HepG2 (cell line): ENCODE measurements at regions not wholly inside any gene's neighbourhood (a gene's known extent, or its start where the extent isn't known, plus 50 kb on each side); places are given as distances from the start of the nearest gene placed in this dataset.

Experiments
- ATAC-seq: fragments of 200-7000 bp; cut with Tn5 transposase; 3 replicates; pipeline ENCODE4 v1.9.1; 2020; ENCODE audit warnings: mild to moderate bottlenecking, moderate library complexity
- BruUV-seq: library from RNA; stranded (reverse); fragments of 400-500 nt; replicated peaks from 2 replicates; lab custom pipeline; 2021; lab: Mats Ljungman, UMichigan
- CTCF ChIA-PET: fragments of 300-600 bp; formaldehyde crosslinking; extraction: SDS; loops from one replicate; lab custom pipeline; 2021; ENCODE audit warnings: low total read pairs, inconsistent platforms, low intra/inter-chr PET ratio; lab: Yijun Ruan, JAX
- POLR2A ChIA-PET: fragments of 350-600 bp; sonication (Branson Sonifier 250); formaldehyde crosslinking; loops from one replicate; lab custom pipeline; 2020; ENCODE audit warnings: antibody characterized with exemption, inconsistent platforms; lab: Yijun Ruan, JAX
- DNase-seq: peaks from one replicate; pipeline ENCODE4 v3.0.0-alpha.2; 2015; ENCODE audit warnings: low spot score
- FAIRE-seq: peaks from 3 replicates; lab custom pipeline; 2011; peaks lifted over from hg19 to GRCh38; lab: Jason Lieb, UNC
- H2AFZ ChIP-seq: one replicate; pipeline ENCODE4 v1.6.1; 2011; ENCODE audit warnings: low read length, inconsistent platforms
- H3K27ac ChIP-seq: fragments of 300-600 bp; 3 replicates; pipeline ENCODE4 v1.8.0; 2011; ENCODE audit warnings: mixed run types, mild to moderate bottlenecking, mixed read lengths, low read length, inconsistent platforms; ENCODE audit not compliant: insufficient read depth; ENCODE audit errors: extremely low read length
- H3K27me3 ChIP-seq, 2 experiments: fragments of 200-600 bp in 1 of 2; 2 replicates in 1 of 2; 3 replicates in 1 of 2; pipeline versions ENCODE4 v1.6.0 to v1.8.0; 2011; ENCODE audit warnings: low read length in 2 of 2, mild to moderate bottlenecking in 2 of 2, moderate library complexity in 2 of 2, inconsistent platforms in 1 of 2; ENCODE audit not compliant: insufficient read depth in 2 of 2, control insufficient read depth in 1 of 2
- H3K36me3 ChIP-seq, 2 experiments: fragments of 200-600 bp in 1 of 2; replicated peaks in 1 of 2; 2 replicates in 1 of 2; 3 replicates in 1 of 2; pipeline versions ENCODE4 v1.5.1 to v1.8.0; 2011; ENCODE audit warnings: low read length in 2 of 2, inconsistent platforms in 1 of 2; ENCODE audit not compliant: insufficient read depth in 2 of 2, control insufficient read depth in 1 of 2
- H3K4me1 ChIP-seq: 2 replicates; pipeline ENCODE4 v1.5.1; 2012; ENCODE audit warnings: low read length, inconsistent platforms; ENCODE audit not compliant: insufficient read depth
- H3K4me2 ChIP-seq: 2 replicates; pipeline ENCODE4 v1.6.0; 2011; ENCODE audit warnings: low read depth, low read length, inconsistent platforms
- H3K4me3 ChIP-seq, 3 experiments: fragments of 200-600 bp in 1 of 3; sonication (generic), shearing (Covaris generic) in 1 of 3; replicated peaks in 1 of 3; 2 replicates each; pipeline ENCODE4 v1.5.1; 2011 to 2016; ENCODE audit warnings: low read length in 3 of 3, inconsistent platforms in 2 of 3, low read depth in 2 of 3, mild to moderate bottlenecking in 2 of 3, control low read depth in 1 of 3, mixed read lengths in 1 of 3; ENCODE audit not compliant: insufficient read depth in 1 of 3
- H3K79me2 ChIP-seq: one replicate; pipeline ENCODE4 v1.6.1; 2011; ENCODE audit warnings: low read length, inconsistent platforms; ENCODE audit not compliant: insufficient read depth
- H3K9ac ChIP-seq: 2 replicates; pipeline ENCODE4 v1.6.0; 2011; ENCODE audit warnings: mild to moderate bottlenecking, low read depth, low read length, inconsistent platforms; ENCODE audit not compliant: insufficient read depth
- H3K9me3 ChIP-seq: 2 replicates; pipeline ENCODE4 v1.5.1; 2012; ENCODE audit warnings: mild to moderate bottlenecking, low read length
- H4K20me1 ChIP-seq: 2 replicates; pipeline ENCODE4 v1.6.0; 2011; ENCODE audit warnings: inconsistent platforms, mild to moderate bottlenecking, low read length, moderate library complexity; ENCODE audit not compliant: insufficient read depth
- AGO1 ChIP-seq: fragments of 200-400 bp; formaldehyde crosslinking; IDR thresholded peaks from 2 replicates; pipeline ENCODE4 v1.6.1; 2017; ENCODE audit warnings: mild to moderate bottlenecking, low read depth, low read length, moderate library complexity; ENCODE audit not compliant: poor library complexity, severe bottlenecking
- ATF7 ChIP-seq, 2 experiments: fragments of 450-650 bp in 1 of 2; sonication (generic) in 1 of 2; formaldehyde crosslinking in 1 of 2; IDR thresholded peaks; 2 replicates each; pipeline versions ENCODE4 v1.4.0 to v1.6.1; 2016 to 2020; ENCODE audit warnings: antibody characterized with exemption in 1 of 2, mild to moderate bottlenecking in 1 of 2, missing genetic modification reagents in 1 of 2
- HDAC6 ChIP-seq: fragments of 200-600 bp; sonication (generic); IDR thresholded peaks from 2 replicates; pipeline ENCODE4 v1.7.0; 2017; ENCODE audit warnings: mild to moderate bottlenecking, antibody characterized with exemption, low read length, low read depth
- REXO4 ChIP-seq: sonication (generic); formaldehyde crosslinking; IDR thresholded peaks from 2 replicates; pipeline ENCODE4 v1.8.0; 2022; ENCODE audit warnings: missing genetic modification reagents, mild to moderate bottlenecking, borderline replicate concordance
- SALL2 ChIP-seq: sonication (generic); formaldehyde crosslinking; IDR thresholded peaks from 2 replicates; pipeline ENCODE4 v1.8.1; 2023; ENCODE audit warnings: mild to moderate bottlenecking, missing genetic modification reagents, inconsistent platforms
- TAF15 ChIP-seq: fragments of 200-400 bp; formaldehyde crosslinking; IDR thresholded peaks from one replicate; pipeline ENCODE4 v1.6.1; 2018; ENCODE audit warnings: mild to moderate bottlenecking, low read depth, low read length; ENCODE audit not compliant: poor library complexity, severe bottlenecking
- XRCC5 ChIP-seq: fragments of 200-400 bp; formaldehyde crosslinking; optimal IDR thresholded peaks from 2 replicates; pipeline ENCODE3; 2017; ENCODE audit warnings: mild to moderate bottlenecking, low read length
- ZNF552 ChIP-seq: sonication (generic); formaldehyde crosslinking; IDR thresholded peaks from 2 replicates; pipeline ENCODE4 v1.9.0; 2022; ENCODE audit warnings: missing genetic modification reagents, mild to moderate bottlenecking, borderline replicate concordance
- WGBS: methylation state at CpG from one replicate; pipeline ENCODE4 v1.1.6; 2017; ENCODE audit warnings: low lambda C conversion rate; 5-methylcytosine and 5-hydroxymethylcytosine counted together
- in situ Hi-C: cut with HindIII; loops from 2 replicates; pipeline ENCODE4 v1.10.0; 2017; ENCODE audit warnings: low pct_unique_long_range_greater_than_20kb; ENCODE audit not compliant: extremely low pct_ligation_motif_present
- intact Hi-C: fragments of 100-400 bp; cut with micrococcal nuclease; formaldehyde crosslinking; loops from one replicate; pipeline ENCODE4 v1.10.0; 2022; ENCODE audit not compliant: unreplicated experiment
- TF ChIP-seq, protein P1 (sequence below): sonication (generic); formaldehyde crosslinking; IDR thresholded peaks from 2 replicates; pipeline ENCODE4 v1.5.0; 2020; ENCODE audit warnings: mild to moderate bottlenecking, missing genetic modification reagents
- TF ChIP-seq, protein P2 (sequence below): IDR thresholded peaks from 2 replicates; pipeline ENCODE4 v1.6.1; 2016
- TF ChIP-seq, protein P3 (sequence below): IDR thresholded peaks from 2 replicates; pipeline ENCODE4 v1.6.1; 2016; ENCODE audit warnings: missing genetic modification reagents, missing compliant biosample characterization
- TF ChIP-seq, protein P4 (sequence below): conservative IDR thresholded peaks from 2 replicates; pipeline ENCODE4 v1.6.1; 2018; ENCODE audit warnings: missing genetic modification reagents

DNA sequence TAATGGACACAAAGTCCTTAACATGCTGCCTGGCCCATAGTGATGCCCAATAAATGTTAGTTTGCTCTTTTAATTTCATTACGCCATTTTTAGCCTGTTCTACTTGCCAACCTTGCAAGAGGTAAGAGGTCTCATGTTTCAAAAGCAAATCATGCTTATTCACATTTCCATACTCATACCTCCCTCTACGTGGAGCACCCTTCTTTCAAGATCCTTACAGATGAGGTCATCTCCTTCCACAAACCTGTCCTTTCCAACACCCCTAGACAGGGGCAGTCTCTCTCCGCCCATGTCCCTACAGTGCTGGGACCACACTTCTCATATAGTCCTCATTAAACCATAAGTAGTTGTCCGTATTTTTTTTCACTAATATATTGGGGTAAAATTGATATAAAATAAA, 271.3 kb downstream of the FGFR2 start:
- Histone ChIP-seq H2AFZ (no peak overlapping the region), H3K4me1 (no peaks in the 10 kb centered on the region), H3K79me2 (no peaks in the 10 kb centered on the region), H3K27me3 (no peaks in the 10 kb centered on the region), H3K36me3 (no peaks in the 10 kb centered on the region), H3K9ac (no peak overlapping the region), H3K4me2 (no peak overlapping the region), H4K20me1 (no peaks in the 10 kb centered on the region), H3K4me3 (no peak overlapping the region), H3K27ac (no peak overlapping the region), H3K9me3 (no peaks in the 10 kb centered on the region)
- intact Hi-C loops (no loop called here), in situ Hi-C loops (no loop called here)
- 55% methylated on average over 4 of the region's 4 CpGs for WGBS
- CTCF ChIA-PET, result no interaction called here
- POLR2A ChIA-PET, result no interaction called here
- ATAC-seq, result no peak
- BruUV-seq, result no TSS peak
- FAIRE-seq, result no peak
- TF ChIP-seq, protein P1, sequence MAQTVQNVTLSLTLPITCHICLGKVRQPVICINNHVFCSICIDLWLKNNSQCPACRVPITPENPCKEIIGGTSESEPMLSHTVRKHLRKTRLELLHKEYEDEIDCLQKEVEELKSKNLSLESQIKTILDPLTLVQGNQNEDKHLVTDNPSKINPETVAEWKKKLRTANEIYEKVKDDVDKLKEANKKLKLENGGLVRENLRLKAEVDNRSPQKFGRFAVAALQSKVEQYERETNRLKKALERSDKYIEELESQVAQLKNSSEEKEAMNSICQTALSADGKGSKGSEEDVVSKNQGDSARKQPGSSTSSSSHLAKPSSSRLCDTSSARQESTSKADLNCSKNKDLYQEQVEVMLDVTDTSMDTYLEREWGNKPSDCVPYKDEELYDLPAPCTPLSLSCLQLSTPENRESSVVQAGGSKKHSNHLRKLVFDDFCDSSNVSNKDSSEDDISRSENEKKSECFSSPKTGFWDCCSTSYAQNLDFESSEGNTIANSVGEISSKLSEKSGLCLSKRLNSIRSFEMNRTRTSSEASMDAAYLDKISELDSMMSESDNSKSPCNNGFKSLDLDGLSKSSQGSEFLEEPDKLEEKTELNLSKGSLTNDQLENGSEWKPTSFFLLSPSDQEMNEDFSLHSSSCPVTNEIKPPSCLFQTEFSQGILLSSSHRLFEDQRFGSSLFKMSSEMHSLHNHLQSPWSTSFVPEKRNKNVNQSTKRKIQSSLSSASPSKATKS (CRISPR knock-in tag), result no peak
- no peak for TF ChIP-seq AGO1
- TF ChIP-seq, protein P2, sequence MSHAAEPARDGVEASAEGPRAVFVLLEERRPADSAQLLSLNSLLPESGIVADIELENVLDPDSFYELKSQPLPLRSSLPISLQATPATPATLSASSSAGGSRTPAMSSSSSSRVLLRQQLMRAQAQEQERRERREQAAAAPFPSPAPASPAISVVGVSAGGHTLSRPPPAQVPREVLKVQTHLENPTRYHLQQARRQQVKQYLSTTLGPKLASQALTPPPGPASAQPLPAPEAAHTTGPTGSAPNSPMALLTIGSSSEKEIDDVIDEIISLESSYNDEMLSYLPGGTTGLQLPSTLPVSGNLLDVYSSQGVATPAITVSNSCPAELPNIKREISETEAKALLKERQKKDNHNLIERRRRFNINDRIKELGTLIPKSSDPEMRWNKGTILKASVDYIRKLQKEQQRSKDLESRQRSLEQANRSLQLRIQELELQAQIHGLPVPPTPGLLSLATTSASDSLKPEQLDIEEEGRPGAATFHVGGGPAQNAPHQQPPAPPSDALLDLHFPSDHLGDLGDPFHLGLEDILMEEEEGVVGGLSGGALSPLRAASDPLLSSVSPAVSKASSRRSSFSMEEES (CRISPR knock-in tag), result no peak
- TF ChIP-seq ATF7 (IDR thresholded peaks at IDR 0.05), result peak; percentile 57; the same call in 1 of the 2 replicates
- no peak for TF ChIP-seq ATF7 (CRISPR knock-in tag; IDR thresholded peaks at IDR 0.05)
- DNase-seq, result no peak

DNA sequence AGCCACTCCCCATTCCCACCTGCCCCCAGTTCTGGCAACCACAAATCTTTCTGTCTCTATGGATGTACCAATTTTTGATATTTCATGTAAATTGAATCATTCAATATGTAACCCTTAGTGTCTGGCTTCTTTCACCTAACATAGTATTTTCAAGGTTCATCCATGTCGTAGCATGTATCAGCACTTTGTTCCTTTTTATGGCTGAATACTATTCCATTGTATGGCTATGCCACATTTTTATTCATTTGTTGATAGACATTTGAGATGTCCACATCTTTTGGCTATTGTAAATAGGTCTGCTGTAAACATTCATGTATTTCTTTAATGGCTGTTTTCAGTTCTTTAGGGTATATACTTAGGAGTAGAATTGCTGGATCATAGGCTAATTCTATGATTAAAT, 270.5 kb downstream of the FGFR2 start:
- WGBS, result 28% methylated on average over 1 of the region's 1 CpG
- ATAC-seq, result no peak
- Histone ChIP-seq H3K27ac (no peak overlapping the region), H3K79me2 (no peaks in the 10 kb centered on the region), H3K9me3 (no peaks in the 10 kb centered on the region), H3K4me3 (no peak overlapping the region), H2AFZ (no peak overlapping the region), H3K4me1 (no peaks in the 10 kb centered on the region), H3K27me3 (no peaks in the 10 kb centered on the region), H3K36me3 (no peaks in the 10 kb centered on the region), H3K9ac (no peak overlapping the region), H3K4me2 (no peak overlapping the region), H4K20me1 (no peaks in the 10 kb centered on the region)
- no TSS peak for BruUV-seq
- in situ Hi-C loops, result no loop called here
- ChIA-PET POLR2A (no interaction called here), CTCF (no interaction called here)
- no peak for FAIRE-seq
- no peak for DNase-seq
- intact Hi-C loops, result no loop called here
- TF ChIP-seq, protein P3, sequence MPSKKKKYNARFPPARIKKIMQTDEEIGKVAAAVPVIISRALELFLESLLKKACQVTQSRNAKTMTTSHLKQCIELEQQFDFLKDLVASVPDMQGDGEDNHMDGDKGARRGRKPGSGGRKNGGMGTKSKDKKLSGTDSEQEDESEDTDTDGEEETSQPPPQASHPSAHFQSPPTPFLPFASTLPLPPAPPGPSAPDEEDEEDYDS (CRISPR knock-in tag), result no peak
- TF ChIP-seq XRCC5 (no peak), SALL2 (no peak), TAF15 (no peak), REXO4 (CRISPR knock-in tag) (no peak), HDAC6 (no peak), ZNF552 (CRISPR knock-in tag) (no peak)
- TF ChIP-seq, protein P4, sequence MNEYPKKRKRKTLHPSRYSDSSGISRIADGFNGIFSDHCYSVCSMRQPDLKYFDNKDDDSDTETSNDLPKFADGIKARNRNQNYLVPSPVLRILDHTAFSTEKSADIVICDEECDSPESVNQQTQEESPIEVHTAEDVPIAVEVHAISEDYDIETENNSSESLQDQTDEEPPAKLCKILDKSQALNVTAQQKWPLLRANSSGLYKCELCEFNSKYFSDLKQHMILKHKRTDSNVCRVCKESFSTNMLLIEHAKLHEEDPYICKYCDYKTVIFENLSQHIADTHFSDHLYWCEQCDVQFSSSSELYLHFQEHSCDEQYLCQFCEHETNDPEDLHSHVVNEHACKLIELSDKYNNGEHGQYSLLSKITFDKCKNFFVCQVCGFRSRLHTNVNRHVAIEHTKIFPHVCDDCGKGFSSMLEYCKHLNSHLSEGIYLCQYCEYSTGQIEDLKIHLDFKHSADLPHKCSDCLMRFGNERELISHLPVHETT, result no peak
